ENCODE measurements at regions not wholly inside any gene's neighbourhood (a gene's known extent, or its start where the extent isn't known, plus 50 kb on each side); places are given as distances from the start of the nearest gene placed in this dataset.

DNA sequence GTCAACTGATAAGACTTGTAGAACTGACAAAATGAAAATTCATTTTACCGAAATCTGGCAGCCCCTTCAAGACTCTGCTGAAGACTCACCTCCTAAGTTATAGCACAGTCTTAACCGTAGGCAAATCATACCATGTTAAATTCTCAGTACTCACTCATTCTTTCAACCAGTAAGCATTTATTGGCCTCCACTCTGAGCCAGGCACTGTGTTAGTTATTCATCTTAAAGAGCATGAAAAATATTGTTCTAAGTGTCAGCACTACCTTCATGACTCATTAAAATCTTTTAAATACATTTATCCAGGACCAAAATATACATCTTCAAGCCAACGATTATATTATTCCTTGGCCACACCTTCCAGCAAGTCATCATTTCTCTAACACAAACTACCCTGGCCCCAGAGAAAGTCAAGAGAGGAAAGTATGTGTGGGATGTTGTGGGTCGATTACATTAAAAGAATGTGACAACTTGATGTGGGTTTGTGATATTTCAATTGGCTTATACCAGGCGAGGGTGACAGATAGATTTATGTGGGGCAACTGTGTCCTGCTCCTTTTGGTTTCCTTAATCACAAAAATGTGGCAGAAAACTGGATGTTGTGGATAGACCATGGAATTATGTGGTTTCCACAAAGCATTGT is 55.0 kb downstream of the TMEM30B start:
- Mint-ChIP-seq H3K4me1 (peaks cover 3% of the 10 kb centered on the region), H3K36me3 (ENCODE audit: low read depth) (no peaks in the 10 kb centered on the region), H3K27me3 (peaks cover 27% of the 10 kb centered on the region), H3K9me3 (ENCODE audit: low read depth) (no peaks in the 10 kb centered on the region), H3K4me3 (no peak overlapping the region), H3K27ac (no peak overlapping the region)
- ATAC-seq, result peak; percentile 70
- ChIA-PET POLR2A (no interaction called here), CTCF (no interaction called here)
- DNase-seq, result no peak
- intact Hi-C loops (cut with DNase I, micrococcal nuclease), result no loop called here

- intact Hi-C loops (cut with DNase I, micrococcal nuclease), result no loop called here
- Mint-ChIP-seq H3K4me1 (peaks cover 3% of the 10 kb centered on the region), H3K36me3 (ENCODE audit: low read depth) (no peaks in the 10 kb centered on the region), H3K4me3 (no peak overlapping the region), H3K27me3 (peaks cover 32% of the 10 kb centered on the region), H3K27ac (no peak overlapping the region), H3K9me3 (ENCODE audit: low read depth) (no peaks in the 10 kb centered on the region)
- DNase-seq (no peak), ATAC-seq (no peak)
- ChIA-PET POLR2A (no interaction called here), CTCF (no interaction called here)
Measured at GRCh38 chr14:61225344-61225743, 55.8 kb downstream of the TMEM30B start.

- intact Hi-C loops (cut with DNase I, micrococcal nuclease), result no loop called here
- DNase-seq, result no peak
- ATAC-seq, result no peak
- peaks cover 36% of the 10 kb centered on the region for H3K27me3 Mint-ChIP-seq
- H3K9me3 Mint-ChIP-seq (ENCODE audit: low read depth), result no peaks in the 10 kb centered on the region
- ChIA-PET CTCF (no interaction called here), POLR2A (no interaction called here)
- peaks cover 3% of the 10 kb centered on the region for H3K4me1 Mint-ChIP-seq
- no peak overlapping the region for H3K4me3 Mint-ChIP-seq
- H3K27ac Mint-ChIP-seq, result no peak overlapping the region
- H3K36me3 Mint-ChIP-seq (ENCODE audit: low read depth), result no peaks in the 10 kb centered on the region
Measured at GRCh38 chr14:61223552-61223951, 57.6 kb downstream of the TMEM30B start.

DNA sequence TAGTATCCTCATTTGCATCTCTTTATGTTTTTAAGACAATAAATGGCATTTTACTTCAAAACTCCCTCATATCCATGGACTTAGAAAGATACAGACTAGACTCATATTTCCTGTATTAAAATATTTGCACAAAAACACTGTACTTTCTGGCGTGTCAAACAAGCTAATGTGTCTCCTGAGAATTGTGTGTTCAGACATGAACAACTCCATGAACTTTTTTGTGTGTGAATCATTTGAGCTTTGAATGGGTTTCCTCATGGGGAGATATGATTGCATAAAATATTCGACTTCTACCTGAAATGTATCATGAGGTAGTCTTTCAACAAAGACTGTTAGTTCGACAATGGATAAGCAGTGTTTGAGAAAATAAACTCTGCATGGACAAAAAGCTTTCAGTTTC is 58.8 kb downstream of the TMEM30B start:
- Mint-ChIP-seq H3K27me3 (peaks cover 41% of the 10 kb centered on the region), H3K9me3 (ENCODE audit: low read depth) (no peaks in the 10 kb centered on the region), H3K27ac (no peak overlapping the region), H3K4me1 (peaks cover 3% of the 10 kb centered on the region), H3K4me3 (no peak overlapping the region), H3K36me3 (ENCODE audit: low read depth) (no peaks in the 10 kb centered on the region)
- ChIA-PET POLR2A (no interaction called here), CTCF (interaction anchor here (0.9 kb wide), 2 partner anchors 11 to 15 kb away, joined by 3 read pairs; no protein-coding TSS in a partner anchor)
- DNase-seq, result no peak
- intact Hi-C loops (cut with DNase I, micrococcal nuclease), result no loop called here
- no peak for ATAC-seq

DNA sequence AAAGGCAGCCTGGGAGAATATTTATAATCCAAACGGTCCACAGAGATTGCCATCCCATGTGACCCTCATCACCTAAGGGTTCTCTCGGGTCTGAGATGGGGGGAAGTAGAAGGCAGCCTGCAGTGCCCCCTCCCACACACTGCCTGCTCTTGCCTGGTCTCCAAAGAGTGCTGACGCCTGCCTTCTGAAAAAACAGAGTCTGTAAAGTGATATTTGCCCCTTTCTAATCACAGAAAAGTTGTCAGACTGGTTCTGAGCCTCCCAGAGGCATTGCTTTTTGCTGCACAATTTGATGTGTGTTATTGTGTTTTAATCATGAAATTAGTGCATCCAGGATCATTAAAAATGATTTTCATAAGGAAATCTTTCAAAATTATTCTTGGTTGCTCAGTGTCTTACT is 59.2 kb downstream of the TMEM30B start:
- H3K36me3 Mint-ChIP-seq (ENCODE audit: low read depth), result no peaks in the 10 kb centered on the region
- no peaks in the 10 kb centered on the region for H3K9me3 Mint-ChIP-seq (ENCODE audit: low read depth)
- H3K27ac Mint-ChIP-seq, result no peak overlapping the region
- ChIA-PET POLR2A (no interaction called here), CTCF (no interaction called here)
- H3K27me3 Mint-ChIP-seq, result peaks cover 42% of the 10 kb centered on the region
- DNase-seq (no peak), ATAC-seq (no peak)
- no peak overlapping the region for H3K4me3 Mint-ChIP-seq
- intact Hi-C loops (cut with DNase I, micrococcal nuclease), result no loop called here
- peaks cover 3% of the 10 kb centered on the region for H3K4me1 Mint-ChIP-seq

- CTCF ChIA-PET, result interaction anchor here (1.4 to 2.1 kb wide), 2 partner anchors 20 to 48 kb away, joined by 3 to 5 read pairs; no protein-coding TSS in a partner anchor
- DNase-seq (no peak), ATAC-seq (peak; percentile 55)
- Mint-ChIP-seq H3K27ac (no peak overlapping the region), H3K4me3 (no peak overlapping the region), H3K9me3 (ENCODE audit: low read depth) (no peaks in the 10 kb centered on the region), H3K36me3 (ENCODE audit: low read depth) (no peaks in the 10 kb centered on the region), H3K27me3 (peaks cover 38% of the 10 kb centered on the region), H3K4me1 (peaks cover 2% of the 10 kb centered on the region)
- POLR2A ChIA-PET, result interaction anchor here (1.2 kb wide), 1 partner anchor 42 kb away, joined by 3 read pairs; no protein-coding TSS in a partner anchor
- intact Hi-C loops (cut with DNase I, micrococcal nuclease), result no loop called here
Measured at GRCh38 chr14:61219673-61220072, 61.5 kb downstream of the TMEM30B start.

- Mint-ChIP-seq H3K4me3 (no peak overlapping the region), H3K36me3 (ENCODE audit: low read depth) (no peaks in the 10 kb centered on the region), H3K27me3 (peaks cover 34% of the 10 kb centered on the region), H3K27ac (no peak overlapping the region), H3K9me3 (ENCODE audit: low read depth) (no peaks in the 10 kb centered on the region), H3K4me1 (peaks cover 2% of the 10 kb centered on the region)
- ChIA-PET CTCF (interaction anchor here (1.3 to 2.1 kb wide), 3 partner anchors 15 to 49 kb away, joined by 3 to 5 read pairs (median 4); no protein-coding TSS in a partner anchor), POLR2A (interaction anchor here (0.7 to 1.2 kb wide), 2 partner anchors 41 to 110 kb away, joined by 3 read pairs; no protein-coding TSS in a partner anchor)
- DNase-seq, result peak; percentile 19
- intact Hi-C loops (cut with DNase I, micrococcal nuclease), result no loop called here
- ATAC-seq, result peak; percentile 86
Measured at GRCh38 chr14:61219256-61219655, 61.9 kb downstream of the TMEM30B start.

DNA sequence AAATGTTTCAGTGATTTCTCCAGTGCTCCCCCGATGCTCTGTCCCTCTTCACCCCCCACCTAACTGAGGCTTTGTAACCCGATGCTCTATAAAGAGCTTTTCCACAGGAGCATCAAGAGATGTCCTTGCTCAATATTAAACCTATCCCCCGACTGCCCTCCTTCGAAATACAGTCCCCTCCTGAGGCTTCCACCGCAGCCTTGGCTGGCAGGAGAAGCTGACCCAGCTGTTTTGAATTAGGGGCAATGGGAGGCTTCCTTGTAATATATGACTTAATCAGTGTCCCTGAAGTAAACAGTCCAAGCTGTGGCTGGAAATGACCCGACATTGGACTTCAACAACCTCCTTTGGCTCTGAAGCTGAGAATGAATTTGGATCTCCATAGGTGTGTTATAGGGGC is 62.4 kb downstream of the TMEM30B start:
- Mint-ChIP-seq H3K9me3 (ENCODE audit: low read depth) (no peaks in the 10 kb centered on the region), H3K4me1 (peaks cover 2% of the 10 kb centered on the region), H3K27ac (no peak overlapping the region), H3K27me3 (peaks cover 36% of the 10 kb centered on the region), H3K36me3 (ENCODE audit: low read depth) (no peaks in the 10 kb centered on the region), H3K4me3 (no peak overlapping the region)
- ChIA-PET POLR2A (interaction anchor here (0.7 to 1.2 kb wide), 2 partner anchors 41 to 110 kb away, joined by 3 read pairs; no protein-coding TSS in a partner anchor), CTCF (interaction anchor here (0.6 to 1.4 kb wide), 5 partner anchors 9 to 533 kb away, joined by 3 to 4 read pairs (median 3); no protein-coding TSS in a partner anchor)
- DNase-seq (no peak), ATAC-seq (no peak)
- intact Hi-C loops (cut with DNase I, micrococcal nuclease), result no loop called here

- DNase-seq (no peak), ATAC-seq (no peak)
- Mint-ChIP-seq H3K27me3 (peaks cover 37% of the 10 kb centered on the region), H3K27ac (no peak overlapping the region), H3K9me3 (ENCODE audit: low read depth) (no peaks in the 10 kb centered on the region), H3K4me3 (no peak overlapping the region), H3K36me3 (ENCODE audit: low read depth) (no peaks in the 10 kb centered on the region), H3K4me1 (peaks cover 2% of the 10 kb centered on the region)
- intact Hi-C loops (cut with DNase I, micrococcal nuclease), result no loop called here
- ChIA-PET POLR2A (no interaction called here), CTCF (interaction anchor here (0.6 to 1.4 kb wide), 5 partner anchors 9 to 533 kb away, joined by 3 to 4 read pairs (median 3); no protein-coding TSS in a partner anchor)
Measured at GRCh38 chr14:61218157-61218556, 63.0 kb downstream of the TMEM30B start.

- Mint-ChIP-seq H3K4me3 (no peak overlapping the region), H3K36me3 (ENCODE audit: low read depth) (no peaks in the 10 kb centered on the region), H3K4me1 (peaks cover 2% of the 10 kb centered on the region), H3K27ac (no peak overlapping the region), H3K27me3 (peaks cover 34% of the 10 kb centered on the region), H3K9me3 (ENCODE audit: low read depth) (no peaks in the 10 kb centered on the region)
- intact Hi-C loops (cut with DNase I, micrococcal nuclease), result no loop called here
- ATAC-seq (no peak), DNase-seq (no peak)
- ChIA-PET CTCF (no interaction called here), POLR2A (no interaction called here)
Measured at GRCh38 chr14:61217516-61217915, 63.6 kb downstream of the TMEM30B start.

DNA sequence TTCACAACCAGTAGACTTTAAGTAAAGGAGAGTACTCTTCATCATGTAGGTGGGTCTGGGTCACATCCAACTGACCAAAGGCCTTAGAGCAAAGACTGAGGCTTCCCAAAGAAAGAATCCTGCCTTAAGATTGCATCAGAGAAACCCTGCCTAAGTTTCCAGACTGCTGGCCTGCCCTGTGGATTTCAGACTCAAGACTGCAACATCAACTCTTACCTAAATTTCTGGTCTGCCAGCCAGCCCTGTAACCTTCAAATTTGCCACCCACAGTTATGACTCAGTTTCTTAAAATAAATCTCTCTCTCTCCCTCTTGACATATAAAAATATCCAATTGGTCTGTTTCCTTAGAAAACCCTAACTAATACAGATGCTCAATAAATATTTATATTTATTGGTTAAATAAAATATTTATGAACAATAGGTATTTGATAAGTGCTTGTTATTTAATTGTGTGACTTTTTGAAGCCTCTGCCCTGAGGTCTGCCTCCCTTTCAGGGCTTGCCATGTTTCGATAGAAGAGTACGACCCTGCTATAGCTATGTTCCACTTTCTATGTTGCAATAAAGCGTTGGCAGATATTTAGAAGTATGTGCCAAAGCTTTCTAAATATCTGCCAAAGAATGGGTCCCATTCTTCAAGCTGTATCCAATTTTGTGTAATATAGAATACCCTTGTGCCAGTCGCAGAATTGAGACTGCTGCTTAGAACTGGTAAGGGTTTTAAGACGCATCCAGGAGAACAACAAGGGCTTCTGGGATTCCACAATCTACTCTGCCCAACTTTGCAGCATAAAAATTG is 65.7 kb downstream of the TMEM30B start:
- Mint-ChIP-seq H3K36me3 (ENCODE audit: low read depth) (no peaks in the 10 kb centered on the region), H3K27ac (no peak overlapping the region), H3K4me1 (peaks cover 2% of the 10 kb centered on the region), H3K27me3 (peaks cover 23% of the 10 kb centered on the region), H3K4me3 (no peak overlapping the region), H3K9me3 (ENCODE audit: low read depth) (no peaks in the 10 kb centered on the region)
- DNase-seq, result no peak
- intact Hi-C loops (cut with DNase I, micrococcal nuclease), result no loop called here
- ATAC-seq, result no peak
- ChIA-PET CTCF (interaction anchor here (0.6 kb wide), 1 partner anchor 19 kb away, joined by 3 read pairs; no protein-coding TSS in a partner anchor), POLR2A (no interaction called here)

- ATAC-seq, result peak; percentile 58
- no peak for DNase-seq
- Mint-ChIP-seq H3K36me3 (ENCODE audit: low read depth) (no peaks in the 10 kb centered on the region), H3K4me1 (peaks cover 2% of the 10 kb centered on the region), H3K4me3 (no peak overlapping the region), H3K27ac (no peak overlapping the region), H3K9me3 (ENCODE audit: low read depth) (no peaks in the 10 kb centered on the region), H3K27me3 (peaks cover 24% of the 10 kb centered on the region)
- CTCF ChIA-PET, result no interaction called here
- POLR2A ChIA-PET, result no interaction called here
- intact Hi-C loops (cut with DNase I, micrococcal nuclease), result no loop called here
Measured at GRCh38 chr14:61213920-61214319, 67.2 kb downstream of the TMEM30B start.

All from activated CD4-positive, alpha-beta T cell treated with anti-CD3 and anti-CD28 coated beads for 36 hours (primary cell).